ENCODE measurements at regions not wholly inside any gene's neighbourhood (a gene's known extent, or its start where the extent isn't known, plus 50 kb on each side); places are given as distances from the start of the nearest gene placed in this dataset.

GRCh38 chr16:6827267-6827666, 505.4 kb upstream of the RBFOX1 start:
- no peaks in the 10 kb centered on the region for H3K27me3 ChIP-seq
- no peak overlapping the region for H3K27ac ChIP-seq
- TF ChIP-seq CTCF (IDR thresholded peaks at IDR 0.05), result no peak
- no peak for DNase-seq
- H3K4me3 ChIP-seq, result no peak overlapping the region
- no peaks in the 10 kb centered on the region for H3K4me1 ChIP-seq
- no peaks in the 10 kb centered on the region for H3K36me3 ChIP-seq
- intact Hi-C loops (cut with DNase I), result no loop called here
- H3K9me3 ChIP-seq, result no peaks in the 10 kb centered on the region
- no peak overlapping the region for H3K9ac ChIP-seq (ENCODE audit: low read depth in 2 of 2, low read length in 2 of 2)

- Histone ChIP-seq H3K27ac (no peak overlapping the region), H3K9ac (ENCODE audit: low read depth in 2 of 2, low read length in 2 of 2) (no peak overlapping the region), H3K27me3 (no peaks in the 10 kb centered on the region), H3K9me3 (no peaks in the 10 kb centered on the region), H3K36me3 (no peaks in the 10 kb centered on the region), H3K4me3 (no peak overlapping the region), H3K4me1 (no peaks in the 10 kb centered on the region)
- intact Hi-C loops (cut with DNase I), result no loop called here
- TF ChIP-seq CTCF (IDR thresholded peaks at IDR 0.05), result no peak
- DNase-seq, result no peak
Measured at GRCh38 chr16:6822041-6822440, 510.6 kb upstream of the RBFOX1 start.

GRCh38 chr16:6804461-6804860, 528.2 kb upstream of the RBFOX1 start:
- Histone ChIP-seq H3K27me3 (no peaks in the 10 kb centered on the region), H3K9ac (ENCODE audit: low read depth in 2 of 2, low read length in 2 of 2) (no peak overlapping the region), H3K36me3 (no peaks in the 10 kb centered on the region), H3K4me1 (no peaks in the 10 kb centered on the region), H3K27ac (no peak overlapping the region), H3K4me3 (no peak overlapping the region), H3K9me3 (no peaks in the 10 kb centered on the region)
- intact Hi-C loops (cut with DNase I), result no loop called here
- DNase-seq, result no peak
- no peak for TF ChIP-seq CTCF (IDR thresholded peaks at IDR 0.05)

- H3K27me3 ChIP-seq, result no peaks in the 10 kb centered on the region
- no peaks in the 10 kb centered on the region for H3K9me3 ChIP-seq
- intact Hi-C loops (cut with DNase I), result no loop called here
- H3K4me3 ChIP-seq, result no peak overlapping the region
- no peak overlapping the region for H3K27ac ChIP-seq
- no peak for DNase-seq
- no peaks in the 10 kb centered on the region for H3K36me3 ChIP-seq
- TF ChIP-seq CTCF (IDR thresholded peaks at IDR 0.05), result no peak
- H3K4me1 ChIP-seq, result no peaks in the 10 kb centered on the region
- no peak overlapping the region for H3K9ac ChIP-seq (ENCODE audit: low read depth in 2 of 2, low read length in 2 of 2)
Measured at GRCh38 chr16:6803176-6803575, 529.5 kb upstream of the RBFOX1 start.

- H3K27me3 ChIP-seq, result no peaks in the 10 kb centered on the region
- no peak overlapping the region for H3K27ac ChIP-seq
- H3K9ac ChIP-seq (ENCODE audit: low read depth in 2 of 2, low read length in 2 of 2), result no peak overlapping the region
- H3K4me1 ChIP-seq, result no peaks in the 10 kb centered on the region
- H3K4me3 ChIP-seq, result no peak overlapping the region
- H3K36me3 ChIP-seq, result no peaks in the 10 kb centered on the region
- intact Hi-C loops (cut with DNase I), result no loop called here
- TF ChIP-seq CTCF (IDR thresholded peaks at IDR 0.05), result no peak
- H3K9me3 ChIP-seq, result no peaks in the 10 kb centered on the region
- no peak for DNase-seq
Measured at GRCh38 chr16:6797223-6797622, 535.4 kb upstream of the RBFOX1 start.

GRCh38 chr16:6777624-6778023, 555.0 kb upstream of the RBFOX1 start:
- Histone ChIP-seq H3K9me3 (no peaks in the 10 kb centered on the region), H3K4me3 (no peak overlapping the region), H3K36me3 (no peaks in the 10 kb centered on the region), H3K27ac (no peak overlapping the region), H3K4me1 (no peaks in the 10 kb centered on the region), H3K27me3 (no peaks in the 10 kb centered on the region), H3K9ac (ENCODE audit: low read depth in 2 of 2, low read length in 2 of 2) (no peak overlapping the region)
- TF ChIP-seq CTCF (IDR thresholded peaks at IDR 0.05), result no peak
- intact Hi-C loops (cut with DNase I), result no loop called here
- no peak for DNase-seq

Data from colonic mucosa (tissue), 4 donors.